AG08395 (cell line): ENCODE measurements at regions not wholly inside any gene's neighbourhood (a gene's known extent, or its start where the extent isn't known, plus 50 kb on each side); places are given as distances from the start of the nearest gene placed in this dataset.

Source experiments
- DNase-seq: peaks from one replicate; pipeline ENCODE4 v3.0.0; 2012; ENCODE audit warnings: mixed read lengths, low spot score

DNA sequence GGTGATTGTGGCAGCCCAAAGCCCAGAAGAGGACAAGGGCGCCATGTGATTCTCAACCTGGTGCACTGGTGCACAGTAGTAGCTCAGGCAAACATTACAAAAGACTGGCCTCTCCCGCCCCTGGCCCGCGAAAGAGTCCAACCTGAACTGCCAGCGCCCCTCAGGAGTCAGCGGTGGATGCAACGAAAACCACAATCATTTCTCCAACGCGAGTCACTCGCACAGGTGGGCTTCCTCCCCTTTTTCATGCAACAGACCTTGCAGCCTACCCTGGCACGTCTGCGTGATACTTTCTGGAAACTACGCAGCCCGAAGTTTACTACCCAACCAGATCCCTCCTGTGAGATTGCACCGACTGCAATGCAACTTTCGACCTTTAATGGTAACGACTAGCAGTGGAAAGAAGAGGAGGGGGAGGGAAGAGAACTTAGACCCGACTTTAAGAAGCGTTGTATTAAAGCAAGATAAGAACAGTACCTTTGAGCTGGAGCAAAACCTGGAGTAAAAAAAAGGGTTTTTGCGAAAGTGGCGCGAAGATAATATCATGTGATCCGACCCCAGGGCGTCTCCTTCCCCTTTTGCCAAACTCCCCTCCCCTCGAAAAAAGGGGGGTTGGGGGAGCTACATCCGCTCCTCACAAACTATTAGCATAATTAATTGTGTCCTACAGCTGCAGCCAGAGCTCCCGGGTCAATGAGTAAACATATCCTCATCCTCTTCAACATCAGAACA, 63.3 kb upstream of the CCDC160 start:
- no peak for DNase-seq

DNA sequence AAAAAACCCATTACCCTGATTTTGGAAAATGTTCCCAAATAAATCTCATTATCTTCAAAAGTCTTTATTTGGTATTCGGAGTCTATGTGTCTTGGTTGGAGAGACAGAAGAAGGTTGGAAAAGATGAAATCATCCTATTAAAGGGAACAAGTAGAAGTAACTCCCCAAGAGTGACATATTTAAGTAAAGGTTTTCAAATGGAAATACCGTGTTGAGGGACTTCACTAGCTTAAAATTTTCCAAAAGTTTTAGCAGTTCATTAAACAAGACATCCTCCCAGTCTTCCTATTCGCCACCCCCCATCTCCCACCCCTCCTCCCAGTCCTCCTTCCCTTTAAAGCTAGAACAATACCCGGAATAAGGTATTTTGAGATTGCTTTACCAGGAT, 62.7 kb upstream of the CCDC160 start:
- no peak for DNase-seq

DNA sequence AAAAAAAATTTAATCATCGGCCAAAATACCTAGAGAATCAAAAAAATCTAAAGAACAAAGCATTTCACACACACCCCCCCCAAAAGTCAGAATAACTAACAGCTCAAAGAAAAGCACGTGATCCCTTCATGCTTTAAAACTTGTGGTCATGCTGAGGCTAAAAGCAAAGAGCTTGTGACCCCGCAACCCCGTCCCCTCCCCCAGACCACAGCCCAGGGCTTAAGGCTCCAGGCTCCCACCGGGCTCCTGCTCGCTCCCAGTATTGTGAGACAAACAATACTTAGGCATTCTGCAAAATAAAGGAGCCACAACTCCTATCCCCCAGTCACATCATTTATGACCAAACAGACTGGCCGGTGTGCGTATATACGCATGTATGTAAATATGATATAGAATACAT, 62.1 kb upstream of the CCDC160 start:
- no peak for DNase-seq

DNA sequence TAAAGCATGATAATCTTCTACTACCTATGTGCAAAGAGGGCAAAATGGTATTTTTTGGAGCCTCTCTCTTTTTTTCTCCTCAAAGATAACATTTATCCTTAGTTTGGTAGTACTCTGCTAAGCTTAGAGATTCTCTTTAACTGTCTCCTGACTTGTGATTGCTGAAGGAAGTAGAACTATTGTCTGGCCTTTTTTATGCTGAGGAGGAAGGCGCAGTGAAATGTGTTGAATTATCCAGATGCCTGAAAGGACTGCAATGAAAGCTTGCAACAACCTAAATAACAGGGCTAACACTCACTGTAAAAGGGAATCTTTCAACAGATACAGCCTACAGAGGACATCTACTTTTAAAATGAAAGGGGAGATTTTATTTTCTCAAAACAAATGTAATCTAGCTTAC, 59.5 kb upstream of the CCDC160 start:
- no peak for DNase-seq

DNA sequence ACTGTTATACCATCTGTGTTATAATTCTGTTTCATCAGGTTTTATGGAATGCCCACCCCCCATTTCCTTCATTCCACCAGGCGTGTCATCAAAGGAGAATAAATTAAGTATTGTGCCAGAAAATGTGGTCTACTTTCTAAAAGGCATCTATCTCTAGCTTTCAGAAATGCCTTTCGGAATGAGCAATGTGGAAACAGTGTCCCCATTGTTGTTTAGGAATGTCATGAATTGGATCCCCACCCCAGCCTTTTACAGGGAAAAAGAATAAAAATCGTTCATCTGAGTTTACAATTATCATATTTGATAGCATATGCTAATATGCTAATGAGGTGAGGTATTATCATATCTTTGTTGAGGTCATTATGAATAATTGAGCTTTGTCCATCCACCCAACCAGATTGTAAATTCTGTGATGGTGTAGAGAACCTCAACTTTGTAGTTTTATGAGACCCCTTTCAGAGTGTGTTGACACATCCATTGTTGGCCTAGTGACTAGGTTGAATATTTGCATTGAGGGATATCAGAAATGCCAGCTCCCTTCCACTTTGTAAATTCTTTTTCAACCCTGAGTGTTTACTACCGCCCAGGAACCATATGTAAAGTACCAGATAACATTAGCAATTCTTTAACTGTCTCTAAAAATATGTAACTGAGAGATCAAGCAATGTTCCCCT, 56.2 kb upstream of the CCDC160 start:
- no peak for DNase-seq

GRCh38 chrX:134181275-134181660, 55.7 kb upstream of the CCDC160 start:
- DNase-seq = no peak

DNA sequence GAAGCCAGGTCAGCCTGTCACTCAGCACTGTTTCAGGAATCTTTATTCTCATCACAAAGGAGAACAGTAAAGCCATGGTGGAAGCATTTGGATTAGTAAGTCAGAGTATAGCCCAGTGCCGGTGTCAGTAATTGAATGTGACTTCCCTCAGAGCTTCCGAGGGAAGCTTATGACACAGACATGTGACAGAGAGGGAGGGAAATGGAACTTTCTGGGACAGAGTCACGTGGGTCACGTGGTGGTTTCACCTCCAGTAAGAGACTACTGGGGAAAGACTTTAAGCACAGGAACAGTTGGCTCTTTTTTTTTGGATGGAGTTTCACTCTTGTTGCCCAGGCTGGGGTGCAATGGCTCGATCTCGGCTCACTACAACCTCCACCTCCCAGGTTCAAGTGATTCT, 53.3 kb upstream of the CCDC160 start:
- DNase-seq = no peak

GRCh38 chrX:134184936-134185335, 52.0 kb upstream of the CCDC160 start:
- DNase-seq = no peak

GRCh38 chrX:134186362-134187121, 50.4 kb upstream of the CCDC160 start:
- no peak for DNase-seq
